Activated naive CD4-positive, alpha-beta T cell treated with anti-CD3 and anti-CD28 coated beads, Interleukin-2, amount 10 ng/mL, durations not matched to agents 7 days and 5 days (primary cell): ENCODE measurements at regions not wholly inside any gene's neighbourhood (a gene's known extent, or its start where the extent isn't known, plus 50 kb on each side); places are given as distances from the start of the nearest gene placed in this dataset.

Source experiments
- CTCF ChIA-PET: fragments of 350-600 bp; sonication (Branson Sonifier 250); formaldehyde crosslinking; loops from one replicate; lab custom pipeline; 2021; ENCODE audit warnings: antibody characterized with exemption; lab: Charles Lee
- DNase-seq: peaks from one replicate; pipeline ENCODE4 v3.0.0-alpha.2; 2020
- H3K27ac Mint-ChIP-seq: one replicate; pipeline ENCODE4 v1.8.0; 2021; ENCODE audit warnings: mild to moderate bottlenecking, moderate library complexity, mixed read lengths
- H3K27me3 Mint-ChIP-seq: one replicate; pipeline ENCODE4 v1.8.0; 2021; ENCODE audit warnings: mild to moderate bottlenecking, mixed read lengths
- H3K36me3 Mint-ChIP-seq: one replicate; pipeline ENCODE4 v1.8.0; 2021; ENCODE audit warnings: mixed read lengths
- H3K4me1 Mint-ChIP-seq: one replicate; pipeline ENCODE4 v1.8.0; 2021; ENCODE audit warnings: mixed read lengths
- H3K4me3 Mint-ChIP-seq: one replicate; pipeline ENCODE4 v1.8.0; 2021; ENCODE audit warnings: mild to moderate bottlenecking, moderate library complexity, mixed read lengths
- H3K9me3 Mint-ChIP-seq: one replicate; pipeline ENCODE4 v1.8.0; 2021; ENCODE audit warnings: mixed read lengths

GRCh38 chr13:85099245-85099644, 700.0 kb downstream of the SLITRK6 start:
- H3K4me3 Mint-ChIP-seq: no peak overlapping the region
- CTCF ChIA-PET: interaction anchor here (0.6 to 0.9 kb wide), 2 partner anchors 39 to 1283 kb away, joined by 3 read pairs; no protein-coding TSS in a partner anchor
- H3K27me3 Mint-ChIP-seq: no peaks in the 10 kb centered on the region
- H3K27ac Mint-ChIP-seq: no peak overlapping the region
- peaks cover 6% of the 10 kb centered on the region for H3K9me3 Mint-ChIP-seq
- no peak for DNase-seq
- no peaks in the 10 kb centered on the region for H3K4me1 Mint-ChIP-seq
- H3K36me3 Mint-ChIP-seq: no peaks in the 10 kb centered on the region

- CTCF ChIA-PET: no interaction called here
- DNase-seq: no peak
- no peaks in the 10 kb centered on the region for H3K36me3 Mint-ChIP-seq
- no peak overlapping the region for H3K27ac Mint-ChIP-seq
- peaks cover 6% of the 10 kb centered on the region for H3K9me3 Mint-ChIP-seq
- H3K27me3 Mint-ChIP-seq: no peaks in the 10 kb centered on the region
- no peaks in the 10 kb centered on the region for H3K4me1 Mint-ChIP-seq
- H3K4me3 Mint-ChIP-seq: no peak overlapping the region
Observed at GRCh38 chr13:85095418-85096272, 703.6 kb downstream of the SLITRK6 start.

- H3K4me1 Mint-ChIP-seq: no peaks in the 10 kb centered on the region
- H3K36me3 Mint-ChIP-seq: no peaks in the 10 kb centered on the region
- H3K9me3 Mint-ChIP-seq: peaks cover 2% of the 10 kb centered on the region
- H3K27ac Mint-ChIP-seq: no peak overlapping the region
- H3K4me3 Mint-ChIP-seq: no peak overlapping the region
- H3K27me3 Mint-ChIP-seq: no peaks in the 10 kb centered on the region
- CTCF ChIA-PET: no interaction called here
- DNase-seq: no peak
Observed at GRCh38 chr13:85093808-85094207, 705.4 kb downstream of the SLITRK6 start.

GRCh38 chr13:85091631-85092234, 707.5 kb downstream of the SLITRK6 start:
- no peaks in the 10 kb centered on the region for H3K27me3 Mint-ChIP-seq
- H3K27ac Mint-ChIP-seq: no peak overlapping the region
- CTCF ChIA-PET: no interaction called here
- H3K9me3 Mint-ChIP-seq: peaks cover 2% of the 10 kb centered on the region
- DNase-seq: no peak
- no peaks in the 10 kb centered on the region for H3K4me1 Mint-ChIP-seq
- H3K4me3 Mint-ChIP-seq: no peak overlapping the region
- no peaks in the 10 kb centered on the region for H3K36me3 Mint-ChIP-seq

GRCh38 chr13:85089186-85089585, 710.0 kb downstream of the SLITRK6 start:
- no peak for DNase-seq
- Mint-ChIP-seq H3K9me3 (no peaks in the 10 kb centered on the region), H3K27ac (no peak overlapping the region), H3K36me3 (no peaks in the 10 kb centered on the region), H3K4me1 (no peaks in the 10 kb centered on the region), H3K4me3 (no peak overlapping the region), H3K27me3 (no peaks in the 10 kb centered on the region)
- CTCF ChIA-PET: no interaction called here

GRCh38 chr13:85080691-85081090, 718.5 kb downstream of the SLITRK6 start:
- Mint-ChIP-seq H3K4me3 (no peak overlapping the region), H3K4me1 (no peaks in the 10 kb centered on the region), H3K9me3 (no peaks in the 10 kb centered on the region), H3K27me3 (no peaks in the 10 kb centered on the region), H3K36me3 (no peaks in the 10 kb centered on the region), H3K27ac (no peak overlapping the region)
- CTCF ChIA-PET: no interaction called here
- no peak for DNase-seq

GRCh38 chr13:85076343-85076742, 722.9 kb downstream of the SLITRK6 start:
- no peaks in the 10 kb centered on the region for H3K36me3 Mint-ChIP-seq
- CTCF ChIA-PET: no interaction called here
- no peaks in the 10 kb centered on the region for H3K4me1 Mint-ChIP-seq
- no peak for DNase-seq
- H3K9me3 Mint-ChIP-seq: no peaks in the 10 kb centered on the region
- no peak overlapping the region for H3K27ac Mint-ChIP-seq
- no peak overlapping the region for H3K4me3 Mint-ChIP-seq
- H3K27me3 Mint-ChIP-seq: no peaks in the 10 kb centered on the region

GRCh38 chr13:85074543-85075313, 724.5 kb downstream of the SLITRK6 start:
- Mint-ChIP-seq H3K27ac (no peak overlapping the region), H3K4me1 (no peaks in the 10 kb centered on the region), H3K9me3 (no peaks in the 10 kb centered on the region), H3K27me3 (no peaks in the 10 kb centered on the region), H3K36me3 (no peaks in the 10 kb centered on the region), H3K4me3 (no peak overlapping the region)
- DNase-seq: no peak
- CTCF ChIA-PET: no interaction called here

- Mint-ChIP-seq H3K27me3 (no peaks in the 10 kb centered on the region), H3K4me1 (no peaks in the 10 kb centered on the region), H3K9me3 (no peaks in the 10 kb centered on the region), H3K36me3 (no peaks in the 10 kb centered on the region), H3K4me3 (no peak overlapping the region), H3K27ac (no peak overlapping the region)
- no peak for DNase-seq
- CTCF ChIA-PET: no interaction called here
Observed at GRCh38 chr13:85068231-85068630, 731.0 kb downstream of the SLITRK6 start.

- no peak overlapping the region for H3K27ac Mint-ChIP-seq
- H3K4me1 Mint-ChIP-seq: no peaks in the 10 kb centered on the region
- CTCF ChIA-PET: no interaction called here
- DNase-seq: no peak
- H3K36me3 Mint-ChIP-seq: no peaks in the 10 kb centered on the region
- H3K9me3 Mint-ChIP-seq: peaks cover 2% of the 10 kb centered on the region
- no peaks in the 10 kb centered on the region for H3K27me3 Mint-ChIP-seq
- no peak overlapping the region for H3K4me3 Mint-ChIP-seq
Observed at GRCh38 chr13:85040215-85040614, 759.0 kb downstream of the SLITRK6 start.

GRCh38 chr13:85031771-85032170, 767.4 kb downstream of the SLITRK6 start:
- H3K9me3 Mint-ChIP-seq: peaks cover 11% of the 10 kb centered on the region
- CTCF ChIA-PET: no interaction called here
- H3K36me3 Mint-ChIP-seq: no peaks in the 10 kb centered on the region
- no peak overlapping the region for H3K27ac Mint-ChIP-seq
- no peaks in the 10 kb centered on the region for H3K27me3 Mint-ChIP-seq
- no peaks in the 10 kb centered on the region for H3K4me1 Mint-ChIP-seq
- no peak overlapping the region for H3K4me3 Mint-ChIP-seq
- DNase-seq: no peak

- H3K36me3 Mint-ChIP-seq: no peaks in the 10 kb centered on the region
- H3K4me1 Mint-ChIP-seq: no peaks in the 10 kb centered on the region
- no peak overlapping the region for H3K4me3 Mint-ChIP-seq
- CTCF ChIA-PET: no interaction called here
- H3K27ac Mint-ChIP-seq: no peak overlapping the region
- DNase-seq: no peak
- H3K27me3 Mint-ChIP-seq: no peaks in the 10 kb centered on the region
- H3K9me3 Mint-ChIP-seq: peaks cover 9% of the 10 kb centered on the region
Observed at GRCh38 chr13:85028035-85028434, 771.2 kb downstream of the SLITRK6 start.

GRCh38 chr13:85019121-85019520, 780.1 kb downstream of the SLITRK6 start:
- CTCF ChIA-PET: no interaction called here
- Mint-ChIP-seq H3K27me3 (no peaks in the 10 kb centered on the region), H3K36me3 (no peaks in the 10 kb centered on the region), H3K4me1 (no peaks in the 10 kb centered on the region), H3K4me3 (no peak overlapping the region), H3K27ac (no peak overlapping the region), H3K9me3 (peaks cover 10% of the 10 kb centered on the region)
- no peak for DNase-seq

- no peaks in the 10 kb centered on the region for H3K4me1 Mint-ChIP-seq
- H3K27ac Mint-ChIP-seq: no peak overlapping the region
- CTCF ChIA-PET: no interaction called here
- no peak overlapping the region for H3K4me3 Mint-ChIP-seq
- H3K36me3 Mint-ChIP-seq: no peaks in the 10 kb centered on the region
- no peaks in the 10 kb centered on the region for H3K27me3 Mint-ChIP-seq
- H3K9me3 Mint-ChIP-seq: peaks cover 8% of the 10 kb centered on the region
- no peak for DNase-seq
Observed at GRCh38 chr13:85013006-85013405, 786.2 kb downstream of the SLITRK6 start.
